ENCODE measurements at regions not wholly inside any gene's neighbourhood (a gene's known extent, or its start where the extent isn't known, plus 50 kb on each side); places are given as distances from the start of the nearest gene placed in this dataset.

DNA sequence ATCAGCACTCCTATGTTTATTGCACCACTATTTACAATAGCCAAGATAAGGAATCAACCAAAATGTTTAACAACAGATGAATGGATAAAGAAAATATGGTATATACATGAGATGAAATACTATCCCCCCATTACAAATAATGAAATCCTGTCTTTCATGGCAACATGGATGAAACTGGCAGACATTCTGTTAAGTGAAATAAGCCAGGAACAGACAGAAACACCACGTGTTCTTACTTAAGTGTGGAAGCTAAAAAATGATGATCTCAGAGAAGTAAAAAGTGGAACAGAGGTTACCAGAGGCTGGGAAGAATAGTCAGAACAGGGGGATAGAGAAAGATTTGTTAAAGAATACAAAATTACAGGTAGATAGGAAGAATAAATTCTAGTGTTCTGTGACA is 113.7 kb upstream of the MDM1 start:
- no peak for TF ChIP-seq ZSCAN16 (tag by site-specific recombination; IDR thresholded peaks at IDR 0.05)
- no peak for TF ChIP-seq KLF1 (tag by site-specific recombination; IDR thresholded peaks at IDR 0.05)
- TF ChIP-seq, protein P1, sequence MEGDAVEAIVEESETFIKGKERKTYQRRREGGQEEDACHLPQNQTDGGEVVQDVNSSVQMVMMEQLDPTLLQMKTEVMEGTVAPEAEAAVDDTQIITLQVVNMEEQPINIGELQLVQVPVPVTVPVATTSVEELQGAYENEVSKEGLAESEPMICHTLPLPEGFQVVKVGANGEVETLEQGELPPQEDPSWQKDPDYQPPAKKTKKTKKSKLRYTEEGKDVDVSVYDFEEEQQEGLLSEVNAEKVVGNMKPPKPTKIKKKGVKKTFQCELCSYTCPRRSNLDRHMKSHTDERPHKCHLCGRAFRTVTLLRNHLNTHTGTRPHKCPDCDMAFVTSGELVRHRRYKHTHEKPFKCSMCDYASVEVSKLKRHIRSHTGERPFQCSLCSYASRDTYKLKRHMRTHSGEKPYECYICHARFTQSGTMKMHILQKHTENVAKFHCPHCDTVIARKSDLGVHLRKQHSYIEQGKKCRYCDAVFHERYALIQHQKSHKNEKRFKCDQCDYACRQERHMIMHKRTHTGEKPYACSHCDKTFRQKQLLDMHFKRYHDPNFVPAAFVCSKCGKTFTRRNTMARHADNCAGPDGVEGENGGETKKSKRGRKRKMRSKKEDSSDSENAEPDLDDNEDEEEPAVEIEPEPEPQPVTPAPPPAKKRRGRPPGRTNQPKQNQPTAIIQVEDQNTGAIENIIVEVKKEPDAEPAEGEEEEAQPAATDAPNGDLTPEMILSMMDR (tag by site-specific recombination; IDR thresholded peaks at IDR 0.05), result no peak
- TF ChIP-seq, protein P2, sequence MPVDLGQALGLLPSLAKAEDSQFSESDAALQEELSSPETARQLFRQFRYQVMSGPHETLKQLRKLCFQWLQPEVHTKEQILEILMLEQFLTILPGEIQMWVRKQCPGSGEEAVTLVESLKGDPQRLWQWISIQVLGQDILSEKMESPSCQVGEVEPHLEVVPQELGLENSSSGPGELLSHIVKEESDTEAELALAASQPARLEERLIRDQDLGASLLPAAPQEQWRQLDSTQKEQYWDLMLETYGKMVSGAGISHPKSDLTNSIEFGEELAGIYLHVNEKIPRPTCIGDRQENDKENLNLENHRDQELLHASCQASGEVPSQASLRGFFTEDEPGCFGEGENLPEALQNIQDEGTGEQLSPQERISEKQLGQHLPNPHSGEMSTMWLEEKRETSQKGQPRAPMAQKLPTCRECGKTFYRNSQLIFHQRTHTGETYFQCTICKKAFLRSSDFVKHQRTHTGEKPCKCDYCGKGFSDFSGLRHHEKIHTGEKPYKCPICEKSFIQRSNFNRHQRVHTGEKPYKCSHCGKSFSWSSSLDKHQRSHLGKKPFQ (tag by site-specific recombination; IDR thresholded peaks at IDR 0.05), result no peak
- TF ChIP-seq, protein P3, sequence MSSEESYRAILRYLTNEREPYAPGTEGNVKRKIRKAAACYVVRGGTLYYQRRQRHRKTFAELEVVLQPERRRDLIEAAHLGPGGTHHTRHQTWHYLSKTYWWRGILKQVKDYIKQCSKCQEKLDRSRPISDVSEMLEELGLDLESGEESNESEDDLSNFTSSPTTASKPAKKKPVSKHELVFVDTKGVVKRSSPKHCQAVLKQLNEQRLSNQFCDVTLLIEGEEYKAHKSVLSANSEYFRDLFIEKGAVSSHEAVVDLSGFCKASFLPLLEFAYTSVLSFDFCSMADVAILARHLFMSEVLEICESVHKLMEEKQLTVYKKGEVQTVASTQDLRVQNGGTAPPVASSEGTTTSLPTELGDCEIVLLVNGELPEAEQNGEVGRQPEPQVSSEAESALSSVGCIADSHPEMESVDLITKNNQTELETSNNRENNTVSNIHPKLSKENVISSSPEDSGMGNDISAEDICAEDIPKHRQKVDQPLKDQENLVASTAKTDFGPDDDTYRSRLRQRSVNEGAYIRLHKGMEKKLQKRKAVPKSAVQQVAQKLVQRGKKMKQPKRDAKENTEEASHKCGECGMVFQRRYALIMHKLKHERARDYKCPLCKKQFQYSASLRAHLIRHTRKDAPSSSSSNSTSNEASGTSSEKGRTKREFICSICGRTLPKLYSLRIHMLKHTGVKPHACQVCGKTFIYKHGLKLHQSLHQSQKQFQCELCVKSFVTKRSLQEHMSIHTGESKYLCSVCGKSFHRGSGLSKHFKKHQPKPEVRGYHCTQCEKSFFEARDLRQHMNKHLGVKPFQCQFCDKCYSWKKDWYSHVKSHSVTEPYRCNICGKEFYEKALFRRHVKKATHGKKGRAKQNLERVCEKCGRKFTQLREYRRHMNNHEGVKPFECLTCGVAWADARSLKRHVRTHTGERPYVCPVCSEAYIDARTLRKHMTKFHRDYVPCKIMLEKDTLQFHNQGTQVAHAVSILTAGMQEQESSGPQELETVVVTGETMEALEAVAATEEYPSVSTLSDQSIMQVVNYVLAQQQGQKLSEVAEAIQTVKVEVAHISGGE (tag by site-specific recombination; conservative IDR thresholded peaks at IDR 0.05; ENCODE audit: low read depth), result no peak
- TF ChIP-seq ZNF10 (tag by site-specific recombination; IDR thresholded peaks at IDR 0.05), result no peak
- TF ChIP-seq EGR2 (tag by site-specific recombination; IDR thresholded peaks at IDR 0.05; ENCODE audit: low read depth), result no peak
- no peak for TF ChIP-seq MZF1 (tag by site-specific recombination; IDR thresholded peaks at IDR 0.05; ENCODE audit: borderline replicate concordance)
- no peak for TF ChIP-seq ZNF114 (tag by site-specific recombination; IDR thresholded peaks at IDR 0.05)
- TF ChIP-seq, protein P4, sequence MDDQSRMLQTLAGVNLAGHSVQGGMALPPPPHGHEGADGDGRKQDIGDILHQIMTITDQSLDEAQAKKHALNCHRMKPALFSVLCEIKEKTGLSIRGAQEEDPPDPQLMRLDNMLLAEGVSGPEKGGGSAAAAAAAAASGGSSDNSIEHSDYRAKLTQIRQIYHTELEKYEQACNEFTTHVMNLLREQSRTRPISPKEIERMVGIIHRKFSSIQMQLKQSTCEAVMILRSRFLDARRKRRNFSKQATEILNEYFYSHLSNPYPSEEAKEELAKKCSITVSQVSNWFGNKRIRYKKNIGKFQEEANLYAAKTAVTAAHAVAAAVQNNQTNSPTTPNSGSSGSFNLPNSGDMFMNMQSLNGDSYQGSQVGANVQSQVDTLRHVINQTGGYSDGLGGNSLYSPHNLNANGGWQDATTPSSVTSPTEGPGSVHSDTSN (CRISPR knock-in tag; IDR thresholded peaks at IDR 0.05), result no peak
- TF ChIP-seq, protein P5, sequence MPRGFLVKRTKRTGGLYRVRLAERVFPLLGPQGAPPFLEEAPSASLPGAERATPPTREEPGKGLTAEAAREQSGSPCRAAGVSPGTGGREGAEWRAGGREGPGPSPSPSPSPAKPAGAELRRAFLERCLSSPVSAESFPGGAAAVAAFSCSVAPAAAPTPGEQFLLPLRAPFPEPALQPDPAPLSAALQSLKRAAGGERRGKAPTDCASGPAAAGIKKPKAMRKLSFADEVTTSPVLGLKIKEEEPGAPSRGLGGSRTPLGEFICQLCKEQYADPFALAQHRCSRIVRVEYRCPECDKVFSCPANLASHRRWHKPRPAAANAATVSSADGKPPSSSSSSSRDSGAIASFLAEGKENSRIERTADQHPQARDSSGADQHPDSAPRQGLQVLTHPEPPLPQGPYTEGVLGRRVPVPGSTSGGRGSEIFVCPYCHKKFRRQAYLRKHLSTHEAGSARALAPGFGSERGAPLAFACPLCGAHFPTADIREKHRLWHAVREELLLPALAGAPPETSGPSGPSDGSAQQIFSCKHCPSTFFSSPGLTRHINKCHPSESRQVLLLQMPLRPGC (tag by site-specific recombination; IDR thresholded peaks at IDR 0.05), result no peak
- TF ChIP-seq ZNF248 (tag by site-specific recombination; IDR thresholded peaks at IDR 0.05), result no peak

All from HEK293 (cell line).